Astrocyte (in vitro differentiated cells and primary cell): ENCODE measurements at regions not wholly inside any gene's neighbourhood (a gene's known extent, or its start where the extent isn't known, plus 50 kb on each side); places are given as distances from the start of the nearest gene placed in this dataset.

ENCODE experiments used
- DNase-seq: peaks from one replicate; pipeline ENCODE4 v3.0.0-alpha.2; 2010; ENCODE audit warnings: low read depth
- FAIRE-seq: peaks from 2 replicates; lab custom pipeline; 2011; peaks lifted over from hg19 to GRCh38; lab: Jason Lieb, UNC
- H2AFZ ChIP-seq: 2 replicates; pipeline ENCODE4 v1.6.0; 2012; ENCODE audit warnings: low read depth, low read length, inconsistent platforms
- H3K27ac ChIP-seq: 2 replicates; pipeline ENCODE4 v1.5.1; 2011; ENCODE audit warnings: low read depth, low read length, inconsistent platforms
- H3K27me3 ChIP-seq: 2 replicates; pipeline ENCODE4 v1.6.0; 2011; ENCODE audit warnings: low read length, inconsistent platforms; ENCODE audit not compliant: insufficient read depth
- H3K36me3 ChIP-seq: 2 replicates; pipeline ENCODE4 v1.5.1; 2011; ENCODE audit warnings: low read length, inconsistent platforms; ENCODE audit not compliant: insufficient read depth
- H3K4me1 ChIP-seq: 2 replicates; pipeline ENCODE4 v1.5.1; 2011; ENCODE audit warnings: low read length, inconsistent platforms; ENCODE audit not compliant: insufficient read depth
- H3K4me2 ChIP-seq: 2 replicates; pipeline ENCODE4 v1.6.0; 2012; ENCODE audit warnings: low read length, inconsistent platforms
- H3K4me3 ChIP-seq: 2 replicates; pipeline ENCODE4 v1.5.1; 2011; ENCODE audit warnings: low read depth, mild to moderate bottlenecking, low read length, inconsistent platforms; ENCODE audit not compliant: insufficient read depth
- H3K79me2 ChIP-seq: 2 replicates; pipeline ENCODE4 v1.6.0; 2012; ENCODE audit warnings: mild to moderate bottlenecking, low read length, inconsistent platforms; ENCODE audit not compliant: insufficient read depth
- H3K9ac ChIP-seq: 2 replicates; pipeline ENCODE4 v1.6.0; 2012; ENCODE audit warnings: mild to moderate bottlenecking, low read length, inconsistent platforms
- H3K9me3 ChIP-seq: 2 replicates; pipeline ENCODE4 v1.5.1; 2012; ENCODE audit warnings: low read depth, mild to moderate bottlenecking, low read length, inconsistent platforms; ENCODE audit not compliant: insufficient read depth
- H4K20me1 ChIP-seq: 2 replicates; pipeline ENCODE4 v1.6.0; 2012; ENCODE audit warnings: low read length, inconsistent platforms; ENCODE audit not compliant: insufficient read depth
- H3K27ac Mint-ChIP-seq: one replicate; pipeline ENCODE4 v1.8.0; 2021; ENCODE audit warnings: mild to moderate bottlenecking, mixed read lengths; ENCODE audit not compliant: unreplicated experiment
- H3K27me3 Mint-ChIP-seq: one replicate; pipeline ENCODE4 v1.8.0; 2021; ENCODE audit warnings: low read depth, mixed read lengths; ENCODE audit not compliant: unreplicated experiment
- H3K36me3 Mint-ChIP-seq: one replicate; pipeline ENCODE4 v1.8.0; 2021; ENCODE audit warnings: low read depth, mixed read lengths; ENCODE audit not compliant: unreplicated experiment
- H3K4me1 Mint-ChIP-seq: one replicate; pipeline ENCODE4 v1.8.0; 2021; ENCODE audit warnings: low read depth, mixed read lengths; ENCODE audit not compliant: unreplicated experiment
- H3K4me3 Mint-ChIP-seq: one replicate; pipeline ENCODE4 v1.8.0; 2021; ENCODE audit warnings: mild to moderate bottlenecking, moderate library complexity, mixed read lengths; ENCODE audit not compliant: unreplicated experiment
- H3K9me3 Mint-ChIP-seq: one replicate; pipeline ENCODE4 v1.8.0; 2021; ENCODE audit warnings: mild to moderate bottlenecking, mixed read lengths; ENCODE audit not compliant: unreplicated experiment
- CTCF ChIP-seq: IDR thresholded peaks from 2 replicates; pipeline ENCODE4 v1.5.1; 2011; ENCODE audit warnings: low read depth, mild to moderate bottlenecking, inconsistent platforms, low read length, moderate library complexity; ENCODE audit not compliant: insufficient read depth
- EZH2 ChIP-seq: IDR thresholded peaks from 2 replicates; pipeline ENCODE4 v1.6.1; 2012; ENCODE audit warnings: mild to moderate bottlenecking, low read length, inconsistent platforms; ENCODE audit not compliant: insufficient read depth

GRCh38 chr22:49128874-49129273 is 698.8 kb downstream of the BRD1 start:
- H3K4me3 Mint-ChIP-seq = no peak overlapping the region

DNA sequence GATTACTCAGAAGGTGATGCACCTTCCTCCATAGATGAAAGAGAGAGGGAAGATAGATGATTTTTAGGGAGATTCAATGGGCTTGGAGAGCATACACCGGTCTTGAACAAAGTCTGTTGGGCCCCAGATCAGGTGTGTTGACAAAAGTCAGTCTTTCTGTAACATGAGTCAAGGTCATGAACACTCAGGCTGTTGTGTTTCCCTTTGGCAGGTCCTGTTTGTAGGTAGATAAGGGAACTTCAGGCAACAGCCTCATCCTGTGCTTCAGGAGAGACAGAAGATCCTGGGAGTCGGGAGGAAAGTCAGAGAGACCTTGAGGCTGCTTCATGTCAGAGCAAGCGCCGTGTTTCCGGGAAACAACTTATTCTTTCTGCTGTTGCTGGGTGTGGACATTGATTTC is 703.1 kb downstream of the BRD1 start:
- H3K4me2 ChIP-seq = no peak overlapping the region
- no peak overlapping the region for H2AFZ ChIP-seq
- no peaks in the 10 kb centered on the region for H3K27me3 ChIP-seq
- H3K36me3 ChIP-seq = no peaks in the 10 kb centered on the region
- TF ChIP-seq CTCF (no peak), EZH2 (no peak)
- Mint-ChIP-seq H3K27me3 (peaks cover 26% of the 10 kb centered on the region), H3K9me3 (no peaks in the 10 kb centered on the region), H3K36me3 (no peaks in the 10 kb centered on the region), H3K4me3 (no peak overlapping the region), H3K4me1 (peaks cover 3% of the 10 kb centered on the region), H3K27ac (no peak overlapping the region)
- DNase-seq (no peak), FAIRE-seq (no peak)
- no peaks in the 10 kb centered on the region for H3K4me1 ChIP-seq
- H3K4me3 ChIP-seq = no peak overlapping the region
- H3K9ac ChIP-seq = no peak overlapping the region
- peaks cover 11% of the 10 kb centered on the region for H3K9me3 ChIP-seq
- no peaks in the 10 kb centered on the region for H3K79me2 ChIP-seq
- no peaks in the 10 kb centered on the region for H4K20me1 ChIP-seq
- H3K27ac ChIP-seq = no peak overlapping the region

More at GRCh38 chr22:49128874-49129273, 698.8 kb downstream of the BRD1 start:
- no peak overlapping the region for H3K4me3 ChIP-seq
- no peak overlapping the region for H2AFZ ChIP-seq
- no peak overlapping the region for H3K27ac ChIP-seq
- no peaks in the 10 kb centered on the region for H3K36me3 ChIP-seq
- H3K9ac ChIP-seq = no peak overlapping the region
- peaks cover 13% of the 10 kb centered on the region for H3K27me3 Mint-ChIP-seq
- no peaks in the 10 kb centered on the region for H3K9me3 Mint-ChIP-seq
- no peak for DNase-seq
- H4K20me1 ChIP-seq = no peaks in the 10 kb centered on the region
- H3K79me2 ChIP-seq = no peaks in the 10 kb centered on the region
- H3K9me3 ChIP-seq = peaks cover under 1% of the 10 kb centered on the region
- no peaks in the 10 kb centered on the region for H3K4me1 Mint-ChIP-seq
- no peaks in the 10 kb centered on the region for H3K4me1 ChIP-seq
- FAIRE-seq = no peak
- H3K36me3 Mint-ChIP-seq = no peaks in the 10 kb centered on the region
- TF ChIP-seq EZH2 (no peak), CTCF (no peak)
- no peaks in the 10 kb centered on the region for H3K27me3 ChIP-seq
- no peak overlapping the region for H3K4me2 ChIP-seq
- no peak overlapping the region for H3K27ac Mint-ChIP-seq

GRCh38 chr22:49123621-49124192 is 704.0 kb downstream of the BRD1 start:
- Histone ChIP-seq H3K27me3 (no peaks in the 10 kb centered on the region), H2AFZ (no peak overlapping the region), H3K79me2 (no peaks in the 10 kb centered on the region), H3K27ac (no peak overlapping the region), H3K36me3 (no peaks in the 10 kb centered on the region), H3K9ac (no peak overlapping the region), H3K4me3 (no peak overlapping the region), H3K4me1 (no peaks in the 10 kb centered on the region), H4K20me1 (no peaks in the 10 kb centered on the region), H3K4me2 (no peak overlapping the region), H3K9me3 (peaks cover 11% of the 10 kb centered on the region)
- DNase-seq (no peak), FAIRE-seq (no peak)
- Mint-ChIP-seq H3K9me3 (no peaks in the 10 kb centered on the region), H3K27me3 (peaks cover 26% of the 10 kb centered on the region), H3K4me1 (peaks cover 6% of the 10 kb centered on the region), H3K27ac (no peak overlapping the region), H3K36me3 (no peaks in the 10 kb centered on the region), H3K4me3 (no peak overlapping the region)
- TF ChIP-seq CTCF (no peak), EZH2 (no peak)
